ENCODE measurements at regions not wholly inside any gene's neighbourhood (a gene's known extent, or its start where the extent isn't known, plus 50 kb on each side); places are given as distances from the start of the nearest gene placed in this dataset.
A peak's percentile ranks its signal among the peaks of the same experiment; 100 is the strongest.

- no peak overlapping the region for H3K4me3 Mint-ChIP-seq
These were observed 98.3 kb upstream of the SEC61G start for GRCh38 chr7:54857294-54857693.

GRCh38 chr7:54858008-54858692 lies 99.1 kb upstream of the SEC61G start:
- Mint-ChIP-seq H3K27ac (no peak overlapping the region), H3K9me3 (peaks cover 10% of the 10 kb centered on the region), H3K4me1 (peaks cover 6% of the 10 kb centered on the region), H3K36me3 (no peaks in the 10 kb centered on the region), H3K27me3 (ENCODE audit: insufficient read depth, low read depth) (no peaks in the 10 kb centered on the region), H3K4me3 (no peak overlapping the region)
- Histone ChIP-seq H4K20me1 (ENCODE audit: low read depth) (no peaks in the 10 kb centered on the region), H3K4me2 (peak overlapping the region; percentile 37), H3K79me2 (ENCODE audit: low read depth) (no peaks in the 10 kb centered on the region), H3K4me1 (peaks cover 9% of the 10 kb centered on the region), H3K27me3 (no peaks in the 10 kb centered on the region), H3F3A (ENCODE audit: low read depth) (no peaks in the 10 kb centered on the region), H3K36me3 (no peaks in the 10 kb centered on the region), H3K4me3 (no peak overlapping the region), H2AFZ (replicated peaks) (no peak overlapping the region), H3K9me3 (ENCODE audit: low read depth) (no peaks in the 10 kb centered on the region), H3K27ac (no peak overlapping the region), H3K9ac (no peak overlapping the region)
- peak; percentile 63 for DNase-seq (ENCODE audit: low spot score)
- TF ChIP-seq EZH2phosphoT487 (IDR thresholded peaks at IDR 0.05) (no peak), CTCF (IDR thresholded peaks at IDR 0.05) (no peak), EZH2 (IDR thresholded peaks at IDR 0.05) (no peak)

More at GRCh38 chr7:54857294-54857693, 98.3 kb upstream of the SEC61G start:
- no peaks in the 10 kb centered on the region for H3K36me3 Mint-ChIP-seq
- Histone ChIP-seq H3K27ac (no peak overlapping the region), H3F3A (ENCODE audit: low read depth) (no peaks in the 10 kb centered on the region), H3K4me2 (no peak overlapping the region), H2AFZ (replicated peaks) (no peak overlapping the region), H3K4me3 (no peak overlapping the region), H3K4me1 (peaks cover 9% of the 10 kb centered on the region), H3K79me2 (ENCODE audit: low read depth) (no peaks in the 10 kb centered on the region), H3K9ac (no peak overlapping the region), H3K9me3 (ENCODE audit: low read depth) (no peaks in the 10 kb centered on the region), H3K27me3 (no peaks in the 10 kb centered on the region), H3K36me3 (no peaks in the 10 kb centered on the region), H4K20me1 (ENCODE audit: low read depth) (no peaks in the 10 kb centered on the region)
- H3K27ac Mint-ChIP-seq: no peak overlapping the region
- peaks cover 16% of the 10 kb centered on the region for H3K9me3 Mint-ChIP-seq
- H3K4me1 Mint-ChIP-seq: peaks cover 6% of the 10 kb centered on the region
- TF ChIP-seq EZH2 (IDR thresholded peaks at IDR 0.05) (no peak), EZH2phosphoT487 (IDR thresholded peaks at IDR 0.05) (no peak), CTCF (IDR thresholded peaks at IDR 0.05) (no peak)
- no peaks in the 10 kb centered on the region for H3K27me3 Mint-ChIP-seq (ENCODE audit: insufficient read depth, low read depth)
- DNase-seq (ENCODE audit: low spot score): no peak

GRCh38 chr7:54859066-54859465 lies 100.1 kb upstream of the SEC61G start:
- no peaks in the 10 kb centered on the region for H3K27me3 ChIP-seq
- no peaks in the 10 kb centered on the region for H3K9me3 ChIP-seq (ENCODE audit: low read depth)
- TF ChIP-seq EZH2phosphoT487 (IDR thresholded peaks at IDR 0.05): no peak
- no peak for TF ChIP-seq CTCF (IDR thresholded peaks at IDR 0.05)
- TF ChIP-seq EZH2 (IDR thresholded peaks at IDR 0.05): no peak
- H3K79me2 ChIP-seq (ENCODE audit: low read depth): no peaks in the 10 kb centered on the region
- H3K4me1 Mint-ChIP-seq: peaks cover 6% of the 10 kb centered on the region
- no peak overlapping the region for H3K4me3 ChIP-seq
- H2AFZ ChIP-seq (replicated peaks): no peak overlapping the region
- peaks cover 9% of the 10 kb centered on the region for H3K4me1 ChIP-seq
- H3K36me3 Mint-ChIP-seq: no peaks in the 10 kb centered on the region
- no peak for DNase-seq (ENCODE audit: low spot score)
- H3K36me3 ChIP-seq: no peaks in the 10 kb centered on the region
- no peak overlapping the region for H3K27ac Mint-ChIP-seq
- no peak overlapping the region for H3K4me2 ChIP-seq
- H3K9ac ChIP-seq: no peak overlapping the region
- H3K9me3 Mint-ChIP-seq: peaks cover 2% of the 10 kb centered on the region
- no peaks in the 10 kb centered on the region for H4K20me1 ChIP-seq (ENCODE audit: low read depth)
- H3K4me3 Mint-ChIP-seq: no peak overlapping the region
- no peaks in the 10 kb centered on the region for H3K27me3 Mint-ChIP-seq (ENCODE audit: insufficient read depth, low read depth)
- H3F3A ChIP-seq (ENCODE audit: low read depth): no peaks in the 10 kb centered on the region
- no peak overlapping the region for H3K27ac ChIP-seq

Measured in neural progenitor cell (in vitro differentiated cells).